IPS-20b (cell line): ENCODE measurements at regions not wholly inside any gene's neighbourhood (a gene's known extent, or its start where the extent isn't known, plus 50 kb on each side); places are given as distances from the start of the nearest gene placed in this dataset.

Experiments used
- H3K27ac ChIP-seq: one replicate; pipeline ENCODE4 v1.5.1; 2013; ENCODE audit warnings: low read length
- H3K27me3 ChIP-seq: 2 replicates; pipeline ENCODE4 v1.6.1; 2013; ENCODE audit warnings: mild to moderate bottlenecking, low read length, inconsistent platforms; ENCODE audit not compliant: insufficient read depth
- H3K36me3 ChIP-seq: 2 replicates; pipeline ENCODE4 v1.6.1; 2013; ENCODE audit warnings: low read depth, mild to moderate bottlenecking, inconsistent platforms, low read length, moderate library complexity; ENCODE audit not compliant: insufficient read depth
- H3K4me1 ChIP-seq: 2 replicates; pipeline ENCODE4 v1.6.1; 2013; ENCODE audit warnings: mild to moderate bottlenecking, control low read depth, inconsistent platforms, low read length, moderate library complexity; ENCODE audit not compliant: insufficient read depth
- H3K4me3 ChIP-seq: 2 replicates; pipeline ENCODE4 v1.5.1; 2013; ENCODE audit warnings: mild to moderate bottlenecking, low read length, inconsistent platforms
- H3K9ac ChIP-seq: 2 replicates; pipeline ENCODE4 v1.6.1; 2013; ENCODE audit warnings: low read depth, mild to moderate bottlenecking, inconsistent platforms, low read length, moderate library complexity
- H3K9me3 ChIP-seq: 2 replicates; pipeline ENCODE4 v1.6.1; 2013; ENCODE audit warnings: mild to moderate bottlenecking, low read depth, low read length, inconsistent platforms; ENCODE audit not compliant: insufficient read depth

- Histone ChIP-seq H3K36me3 (no peaks in the 10 kb centered on the region), H3K9me3 (no peaks in the 10 kb centered on the region), H3K4me1 (peaks cover 34% of the 10 kb centered on the region), H3K9ac (no peak overlapping the region), H3K27ac (no peak overlapping the region), H3K4me3 (no peak overlapping the region), H3K27me3 (no peaks in the 10 kb centered on the region)
Observed at GRCh38 chr3:106619-107018, 89.9 kb upstream of the CHL1 start.

- H3K4me1 ChIP-seq: peaks cover 12% of the 10 kb centered on the region
- peak overlapping the region; percentile 65 for H3K27ac ChIP-seq
- H3K4me3 ChIP-seq: no peak overlapping the region
- H3K9me3 ChIP-seq: no peaks in the 10 kb centered on the region
- H3K27me3 ChIP-seq: no peaks in the 10 kb centered on the region
- H3K36me3 ChIP-seq: no peaks in the 10 kb centered on the region
- no peak overlapping the region for H3K9ac ChIP-seq
Observed at GRCh38 chr3:111143-112069, 85.2 kb upstream of the CHL1 start.

- Histone ChIP-seq H3K9ac (no peak overlapping the region), H3K27me3 (no peaks in the 10 kb centered on the region), H3K9me3 (no peaks in the 10 kb centered on the region), H3K36me3 (no peaks in the 10 kb centered on the region), H3K4me3 (no peak overlapping the region), H3K27ac (no peak overlapping the region), H3K4me1 (peaks cover 12% of the 10 kb centered on the region)
Observed at GRCh38 chr3:112773-113172, 83.8 kb upstream of the CHL1 start.

GRCh38 chr3:118666-119065 lies 77.9 kb upstream of the CHL1 start:
- H3K27ac ChIP-seq: no peak overlapping the region

GRCh38 chr3:123341-123740 lies 73.2 kb upstream of the CHL1 start:
- H3K4me1 ChIP-seq: no peaks in the 10 kb centered on the region
- H3K27me3 ChIP-seq: no peaks in the 10 kb centered on the region
- H3K4me3 ChIP-seq: no peak overlapping the region

More at GRCh38 chr3:118666-119065, 77.9 kb upstream of the CHL1 start:
- H3K4me3 ChIP-seq: no peak overlapping the region
- no peaks in the 10 kb centered on the region for H3K4me1 ChIP-seq
- no peak overlapping the region for H3K9ac ChIP-seq
- no peaks in the 10 kb centered on the region for H3K9me3 ChIP-seq
- H3K36me3 ChIP-seq: no peaks in the 10 kb centered on the region
- H3K27me3 ChIP-seq: no peaks in the 10 kb centered on the region

GRCh38 chr3:124557-125179 lies 71.9 kb upstream of the CHL1 start:
- H3K9ac ChIP-seq: no peak overlapping the region
- H3K27me3 ChIP-seq: no peaks in the 10 kb centered on the region
- no peaks in the 10 kb centered on the region for H3K9me3 ChIP-seq
- H3K36me3 ChIP-seq: no peaks in the 10 kb centered on the region
- no peak overlapping the region for H3K27ac ChIP-seq
- no peak overlapping the region for H3K4me3 ChIP-seq
- no peaks in the 10 kb centered on the region for H3K4me1 ChIP-seq

More at GRCh38 chr3:123341-123740, 73.2 kb upstream of the CHL1 start:
- Histone ChIP-seq H3K9ac (no peak overlapping the region), H3K27ac (no peak overlapping the region), H3K36me3 (no peaks in the 10 kb centered on the region), H3K9me3 (no peaks in the 10 kb centered on the region)

GRCh38 chr3:128515-129172 lies 67.9 kb upstream of the CHL1 start:
- Histone ChIP-seq H3K9ac (no peak overlapping the region), H3K27ac (no peak overlapping the region), H3K4me1 (no peaks in the 10 kb centered on the region), H3K9me3 (no peaks in the 10 kb centered on the region), H3K27me3 (no peaks in the 10 kb centered on the region), H3K4me3 (no peak overlapping the region), H3K36me3 (no peaks in the 10 kb centered on the region)

GRCh38 chr3:131151-131888 lies 65.2 kb upstream of the CHL1 start:
- Histone ChIP-seq H3K9ac (no peak overlapping the region), H3K27me3 (no peaks in the 10 kb centered on the region), H3K27ac (no peak overlapping the region), H3K4me1 (no peaks in the 10 kb centered on the region), H3K9me3 (no peaks in the 10 kb centered on the region), H3K4me3 (no peak overlapping the region), H3K36me3 (no peaks in the 10 kb centered on the region)

- Histone ChIP-seq H3K36me3 (no peaks in the 10 kb centered on the region), H3K27me3 (no peaks in the 10 kb centered on the region), H3K4me3 (no peak overlapping the region), H3K9ac (no peak overlapping the region), H3K9me3 (no peaks in the 10 kb centered on the region), H3K4me1 (no peaks in the 10 kb centered on the region), H3K27ac (no peak overlapping the region)
Observed at GRCh38 chr3:132378-132777, 64.2 kb upstream of the CHL1 start.

- Histone ChIP-seq H3K9me3 (no peaks in the 10 kb centered on the region), H3K36me3 (no peaks in the 10 kb centered on the region), H3K27me3 (no peaks in the 10 kb centered on the region), H3K4me3 (no peak overlapping the region), H3K4me1 (no peaks in the 10 kb centered on the region), H3K27ac (no peak overlapping the region), H3K9ac (no peak overlapping the region)
Observed at GRCh38 chr3:132904-133303, 63.7 kb upstream of the CHL1 start.

GRCh38 chr3:140748-141330 lies 55.7 kb upstream of the CHL1 start:
- H3K4me3 ChIP-seq: no peak overlapping the region
- H3K36me3 ChIP-seq: no peaks in the 10 kb centered on the region
- H3K9ac ChIP-seq: no peak overlapping the region
- H3K9me3 ChIP-seq: no peaks in the 10 kb centered on the region
- no peak overlapping the region for H3K27ac ChIP-seq
- H3K4me1 ChIP-seq: no peaks in the 10 kb centered on the region
- H3K27me3 ChIP-seq: no peaks in the 10 kb centered on the region
